GM12864 (cell line): ENCODE measurements at regions not wholly inside any gene's neighbourhood (a gene's known extent, or its start where the extent isn't known, plus 50 kb on each side); places are given as distances from the start of the nearest gene placed in this dataset.

Source experiments
- DNase-seq: peaks from one replicate; pipeline ENCODE4 v3.0.0-alpha.2; 2011; ENCODE audit warnings: low read depth
- H3K4me3 ChIP-seq: 2 replicates; pipeline ENCODE4 v1.5.1; 2011; ENCODE audit warnings: mild to moderate bottlenecking, low read depth, low read length, control low read depth
- CTCF ChIP-seq: IDR thresholded peaks from 2 replicates; pipeline ENCODE4 v1.5.1; 2011; ENCODE audit warnings: low read depth, mild to moderate bottlenecking, moderate library complexity, low read length, control low read depth, inconsistent platforms; ENCODE audit errors: missing control alignments

GRCh38 chr10:124271676-124272075, 147.0 kb downstream of the OAT start:
- DNase-seq, result no peak

GRCh38 chr10:124270530-124271327, 148.0 kb downstream of the OAT start:
- no peak for TF ChIP-seq CTCF
- no peak for DNase-seq
- H3K4me3 ChIP-seq, result no peak overlapping the region

More at GRCh38 chr10:124271676-124272075, 147.0 kb downstream of the OAT start:
- no peak for TF ChIP-seq CTCF
- H3K4me3 ChIP-seq, result no peak overlapping the region

- H3K4me3 ChIP-seq, result no peak overlapping the region
- TF ChIP-seq CTCF, result no peak
- no peak for DNase-seq
Measured at GRCh38 chr10:124268976-124269375, 149.7 kb downstream of the OAT start.

- no peak for TF ChIP-seq CTCF
- no peak overlapping the region for H3K4me3 ChIP-seq
- no peak for DNase-seq
Measured at GRCh38 chr10:124267911-124268549, 150.7 kb downstream of the OAT start.

- TF ChIP-seq CTCF, result no peak
- H3K4me3 ChIP-seq, result no peak overlapping the region
- DNase-seq, result no peak
Measured at GRCh38 chr10:124267231-124267885, 151.4 kb downstream of the OAT start.

GRCh38 chr10:124266468-124267230, 152.1 kb downstream of the OAT start:
- no peak overlapping the region for H3K4me3 ChIP-seq
- DNase-seq, result no peak
- TF ChIP-seq CTCF, result no peak
